Heart left ventricle (tissue), 13 donors: ENCODE measurements at regions not wholly inside any gene's neighbourhood (a gene's known extent, or its start where the extent isn't known, plus 50 kb on each side); places are given as distances from the start of the nearest gene placed in this dataset.

ENCODE experiments used
- POLR2A ChIP-seq, 2 donors: fragments of 450-650 bp; IDR thresholded peaks; one replicate each; pipeline ENCODE4 v1.6.1; 2017; ENCODE audit warnings: antibody characterized with exemption in 2 of 2, mild to moderate bottlenecking in 2 of 2, moderate library complexity in 2 of 2
- TF ChIP-seq, protein P1 (sequence below), 12 donors: fragments of 200-600 bp; sonication (generic) in 4 of 12; IDR thresholded peaks; one replicate each; pipeline versions ENCODE4 v1.5.0 to v1.8.0; 2018 to 2022; ENCODE audit warnings: antibody characterized with exemption in 12 of 12, mild to moderate bottlenecking in 5 of 12
- donor health status: ischemic (EF 13 %, LVEDD 7.1; RV severe dilation, severe dysfunction).
- donor health status: DM: no; HTN: yes; CAD: no.
- donor health status: DM: no; HTN: no; CAD: no.
- donor health status: ischemic (EF 25% LVEDD 6.9; RV normal size, moderate dysfunction).
- donor health status: ischemic (EF 25% LVEDD 5.7; RV mildly dilated, moderate dysfunction).
- donor health status: ischemic (EF 35%, LVEDD 5.7; RV mildly dilated, moderate dysfunction).
- donor health status: nonischemic (EF 11% LVEDD 7.7; RV severe dilation, severe dysfunction).
- donor health status: DM: yes; HTN: yes; CAD: no.
- donor health status: PGD.
- donor health status: ischemic (EF 29% LVEDD 5.4; RV normal size, mild dysfunction).
- donor health status: nonischemic (EF 23%, LVEDD 6.1; RV moderate dilation, normal function).

DNA sequence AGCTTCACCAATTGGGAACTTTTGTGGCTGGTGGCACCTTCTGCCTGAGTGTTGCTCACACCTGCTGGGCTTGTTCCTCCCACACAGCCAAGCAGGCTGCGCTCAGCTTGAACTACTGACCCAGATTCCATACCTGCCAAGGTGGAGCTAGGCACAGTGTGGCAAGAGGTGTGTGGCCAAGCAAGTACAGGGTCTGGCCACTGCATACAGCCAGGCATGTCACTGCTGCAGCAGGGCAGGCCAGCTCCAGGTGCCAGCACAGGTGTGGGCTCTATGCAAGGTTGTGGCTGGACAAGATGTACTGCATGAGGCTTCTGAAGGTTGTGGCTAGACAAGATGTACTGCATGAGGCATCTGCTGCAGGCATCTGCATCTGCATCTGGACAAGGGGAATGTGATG, 1254.8 kb downstream of the AMY1C start:
- TF ChIP-seq, protein P1, sequence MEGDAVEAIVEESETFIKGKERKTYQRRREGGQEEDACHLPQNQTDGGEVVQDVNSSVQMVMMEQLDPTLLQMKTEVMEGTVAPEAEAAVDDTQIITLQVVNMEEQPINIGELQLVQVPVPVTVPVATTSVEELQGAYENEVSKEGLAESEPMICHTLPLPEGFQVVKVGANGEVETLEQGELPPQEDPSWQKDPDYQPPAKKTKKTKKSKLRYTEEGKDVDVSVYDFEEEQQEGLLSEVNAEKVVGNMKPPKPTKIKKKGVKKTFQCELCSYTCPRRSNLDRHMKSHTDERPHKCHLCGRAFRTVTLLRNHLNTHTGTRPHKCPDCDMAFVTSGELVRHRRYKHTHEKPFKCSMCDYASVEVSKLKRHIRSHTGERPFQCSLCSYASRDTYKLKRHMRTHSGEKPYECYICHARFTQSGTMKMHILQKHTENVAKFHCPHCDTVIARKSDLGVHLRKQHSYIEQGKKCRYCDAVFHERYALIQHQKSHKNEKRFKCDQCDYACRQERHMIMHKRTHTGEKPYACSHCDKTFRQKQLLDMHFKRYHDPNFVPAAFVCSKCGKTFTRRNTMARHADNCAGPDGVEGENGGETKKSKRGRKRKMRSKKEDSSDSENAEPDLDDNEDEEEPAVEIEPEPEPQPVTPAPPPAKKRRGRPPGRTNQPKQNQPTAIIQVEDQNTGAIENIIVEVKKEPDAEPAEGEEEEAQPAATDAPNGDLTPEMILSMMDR (IDR thresholded peaks at IDR 0.05): no peak
- no peak for TF ChIP-seq POLR2A (IDR thresholded peaks at IDR 0.05)
